ENCODE measurements at regions not wholly inside any gene's neighbourhood (a gene's known extent, or its start where the extent isn't known, plus 50 kb on each side); places are given as distances from the start of the nearest gene placed in this dataset.
"Not testable (repeated sequence)": the region's sequence is repeated elsewhere in the genome, so short reads cannot be mapped to it uniquely, and the experiment has no call there.

DNA sequence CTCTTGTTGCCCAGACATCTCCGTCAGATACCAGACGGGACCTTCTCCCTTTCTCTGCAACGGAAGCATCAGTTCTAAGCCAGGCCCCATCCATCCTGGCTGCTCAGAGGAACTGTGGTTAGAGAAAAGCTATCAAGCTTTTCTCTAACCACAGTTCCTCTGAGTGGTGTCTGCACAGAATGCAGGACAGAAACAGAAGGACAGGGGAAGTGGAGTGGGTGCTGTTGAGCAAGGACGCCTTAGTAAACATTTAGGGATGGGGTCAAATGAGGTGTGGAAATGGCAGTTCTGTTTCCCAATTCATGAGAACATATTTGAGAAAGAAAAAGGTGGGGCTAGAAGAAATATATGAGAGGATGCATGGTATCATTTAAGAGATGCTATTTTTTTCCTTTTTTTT lies 283.8 kb downstream of the CRLF2 start:
- ATAC-seq (no peak), DNase-seq (no peak)
- no peaks in the 10 kb centered on the region for H3K27me3 Mint-ChIP-seq
- no peak overlapping the region for H3K4me3 Mint-ChIP-seq
- no peaks in the 10 kb centered on the region for H3K4me1 Mint-ChIP-seq
- H3K9me3 Mint-ChIP-seq: no peaks in the 10 kb centered on the region
- H3K27ac Mint-ChIP-seq: no peak overlapping the region

DNA sequence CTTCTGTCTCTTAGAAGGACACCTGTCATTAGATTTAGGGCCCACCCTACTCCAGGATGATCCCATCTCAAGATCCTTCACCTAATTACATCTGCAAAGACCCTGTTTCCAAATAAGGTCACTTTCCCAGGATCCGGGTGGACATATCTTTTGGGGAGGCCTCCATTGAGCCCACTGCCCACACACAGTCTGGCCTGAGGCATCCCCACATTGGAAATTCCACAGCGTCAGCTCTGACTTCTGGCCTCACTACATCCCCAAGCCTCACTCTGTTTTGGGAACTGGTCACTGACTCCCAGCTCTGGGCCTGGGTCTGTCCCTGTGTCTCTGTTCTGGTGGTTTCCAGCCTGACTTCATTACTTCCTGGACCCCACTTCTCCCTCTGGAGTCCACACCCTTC lies 285.5 kb downstream of the CRLF2 start:
- H3K4me3 Mint-ChIP-seq: no peak overlapping the region
- H3K27me3 Mint-ChIP-seq: no peaks in the 10 kb centered on the region
- no peaks in the 10 kb centered on the region for H3K4me1 Mint-ChIP-seq
- ATAC-seq: peak; percentile 33
- H3K27ac Mint-ChIP-seq: no peak overlapping the region
- DNase-seq: no peak
- no peaks in the 10 kb centered on the region for H3K9me3 Mint-ChIP-seq

DNA sequence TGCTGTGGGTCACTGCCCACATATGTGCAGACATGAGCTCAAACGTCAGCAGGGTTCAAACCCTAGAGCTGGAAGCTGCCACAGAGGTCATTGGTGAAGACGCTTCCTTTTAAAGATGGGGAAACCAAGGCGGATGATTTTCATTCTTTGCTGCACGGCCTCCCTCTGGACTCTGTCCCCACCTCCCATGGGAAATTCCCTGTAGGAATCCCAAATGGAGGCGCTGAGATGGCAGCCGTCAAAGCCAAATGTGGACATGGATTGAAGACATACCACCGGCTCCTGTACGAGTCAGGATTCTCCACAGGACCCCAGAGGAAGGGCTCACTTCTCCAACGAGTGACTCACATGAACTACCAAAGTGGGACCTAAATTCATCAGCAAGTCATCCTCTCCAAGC lies 286.4 kb downstream of the CRLF2 start:
- DNase-seq (no peak), ATAC-seq (no peak)
- Mint-ChIP-seq H3K4me3 (no peak overlapping the region), H3K27me3 (no peaks in the 10 kb centered on the region), H3K4me1 (no peaks in the 10 kb centered on the region), H3K27ac (no peak overlapping the region), H3K9me3 (no peaks in the 10 kb centered on the region)

GRCh38 chrX:925652-926061 lies 286.8 kb downstream of the CRLF2 start:
- no peak overlapping the region for H3K27ac Mint-ChIP-seq
- ATAC-seq (no peak), DNase-seq (peak in 1 of 2 donors; percentile 5)
- H3K4me3 Mint-ChIP-seq: no peak overlapping the region
- H3K4me1 Mint-ChIP-seq: no peaks in the 10 kb centered on the region
- no peaks in the 10 kb centered on the region for H3K27me3 Mint-ChIP-seq
- no peaks in the 10 kb centered on the region for H3K9me3 Mint-ChIP-seq

- no peak overlapping the region for H3K4me3 Mint-ChIP-seq
- peaks cover 0 to under 1% of the 10 kb centered on the region in 2 donors for H3K9me3 Mint-ChIP-seq
- no peak for DNase-seq
- no peak overlapping the region for H3K27ac Mint-ChIP-seq
- H3K4me1 Mint-ChIP-seq: no peaks in the 10 kb centered on the region
- ATAC-seq: no peak
- no peaks in the 10 kb centered on the region for H3K27me3 Mint-ChIP-seq
Observed at GRCh38 chrX:925094-925493, 287.4 kb downstream of the CRLF2 start.

DNA sequence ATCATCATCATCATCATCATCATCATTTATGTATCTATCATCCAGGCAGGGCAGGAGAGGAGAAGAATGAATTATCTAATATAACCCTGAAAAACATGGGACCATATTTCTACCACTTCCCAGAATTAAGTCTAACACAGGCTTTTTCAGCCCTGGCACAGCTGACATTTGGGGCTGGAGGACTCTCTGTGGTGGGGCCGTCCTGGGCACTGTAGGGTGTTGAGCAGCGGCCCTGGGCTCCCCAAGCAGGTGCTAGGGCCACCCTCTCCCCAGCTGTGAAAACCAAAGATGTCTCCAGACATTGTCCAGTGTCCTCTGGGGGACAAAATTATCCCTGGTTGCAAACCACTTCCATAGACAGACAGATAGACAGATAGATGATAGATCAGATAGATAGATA lies 288.4 kb downstream of the CRLF2 start:
- H3K9me3 Mint-ChIP-seq: peaks cover 0 to 6% of the 10 kb centered on the region in 2 donors
- no peak overlapping the region for H3K4me3 Mint-ChIP-seq
- H3K27ac Mint-ChIP-seq: no peak overlapping the region
- ATAC-seq: no peak
- DNase-seq: no peak
- no peaks in the 10 kb centered on the region for H3K27me3 Mint-ChIP-seq
- H3K4me1 Mint-ChIP-seq: no peaks in the 10 kb centered on the region

- Mint-ChIP-seq H3K27ac (no peak overlapping the region), H3K9me3 (peaks cover 0 to 6% of the 10 kb centered on the region in 2 donors), H3K4me1 (no peaks in the 10 kb centered on the region), H3K27me3 (no peaks in the 10 kb centered on the region), H3K4me3 (no peak overlapping the region)
- ATAC-seq (no peak), DNase-seq (no peak)
Observed at GRCh38 chrX:920234-920799, 289.7 kb downstream of the SHOX start.

- H3K27ac Mint-ChIP-seq: no peak overlapping the region
- ATAC-seq (peak; percentile 19), DNase-seq (no peak)
- H3K27me3 Mint-ChIP-seq: no peaks in the 10 kb centered on the region
- H3K4me3 Mint-ChIP-seq: no peak overlapping the region
- H3K9me3 Mint-ChIP-seq: peaks cover 0 to 6% of the 10 kb centered on the region in 2 donors
- no peaks in the 10 kb centered on the region for H3K4me1 Mint-ChIP-seq
Observed at GRCh38 chrX:916230-916599, 285.6 kb downstream of the SHOX start.

GRCh38 chrX:915427-916229 lies 285.0 kb downstream of the SHOX start:
- ATAC-seq (peak; percentile 86), DNase-seq (peak in 1 of 2 donors; percentile 34)
- Mint-ChIP-seq H3K27ac (no peak overlapping the region), H3K4me1 (no peaks in the 10 kb centered on the region), H3K9me3 (peaks cover 0 to 6% of the 10 kb centered on the region in 2 donors), H3K4me3 (no peak overlapping the region), H3K27me3 (no peaks in the 10 kb centered on the region)

DNA sequence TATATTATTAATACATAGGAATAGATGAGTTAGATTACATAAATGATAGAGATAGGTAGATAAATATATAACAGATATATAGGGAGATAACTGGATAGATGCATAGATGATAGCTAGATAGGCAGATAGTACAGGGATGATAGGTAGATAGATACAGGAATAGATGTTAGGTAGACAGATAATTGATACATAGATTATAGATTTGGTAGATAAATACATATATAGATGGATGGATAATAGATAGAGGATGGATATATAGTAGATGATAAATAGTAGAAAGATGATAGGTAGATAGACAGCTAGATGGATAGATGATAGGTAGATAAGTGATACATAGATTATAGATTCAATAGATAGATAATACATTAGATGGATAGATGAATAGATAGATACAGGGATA lies 283.6 kb downstream of the SHOX start:
- no peak overlapping the region for H3K4me3 Mint-ChIP-seq
- no peaks in the 10 kb centered on the region for H3K4me1 Mint-ChIP-seq
- DNase-seq: no peak
- no peaks in the 10 kb centered on the region for H3K27me3 Mint-ChIP-seq
- ATAC-seq: no peak
- no peaks in the 10 kb centered on the region for H3K9me3 Mint-ChIP-seq
- H3K27ac Mint-ChIP-seq: no peak overlapping the region

DNA sequence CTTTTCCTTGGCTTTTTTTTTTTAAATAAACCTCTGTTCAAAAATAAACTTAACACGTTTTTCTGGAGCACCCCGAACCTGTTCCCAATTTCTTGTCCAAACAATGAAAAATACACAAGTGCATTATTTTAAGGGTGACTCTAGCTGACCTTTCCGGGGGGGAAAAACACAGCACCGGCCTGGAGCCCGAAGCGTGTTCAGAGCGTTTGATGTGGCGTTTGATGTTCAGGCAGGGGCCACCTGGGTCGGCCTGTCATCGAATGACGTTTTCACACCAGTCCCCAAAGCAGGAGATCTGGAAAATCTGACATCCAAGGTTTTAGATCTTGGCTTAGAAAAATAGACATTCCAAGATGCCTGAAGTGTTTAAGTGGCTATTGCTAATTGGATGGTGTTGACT lies 282.1 kb downstream of the SHOX start:
- Mint-ChIP-seq H3K27ac (no peak overlapping the region), H3K27me3 (no peaks in the 10 kb centered on the region), H3K4me1 (no peaks in the 10 kb centered on the region), H3K4me3 (no peak overlapping the region), H3K9me3 (no peaks in the 10 kb centered on the region)
- no peak for DNase-seq
- ATAC-seq: no peak

- H3K9me3 Mint-ChIP-seq, ATAC-seq, H3K27me3 Mint-ChIP-seq, H3K4me1 Mint-ChIP-seq, DNase-seq, H3K27ac Mint-ChIP-seq, H3K4me3 Mint-ChIP-seq: not testable (repeated sequence)
Observed at GRCh38 chrX:909068-909467, 278.5 kb downstream of the SHOX start.

GRCh38 chrX:906586-906985 lies 276.0 kb downstream of the SHOX start:
- ATAC-seq (no peak), DNase-seq (no peak)
- H3K27me3 Mint-ChIP-seq: no peaks in the 10 kb centered on the region
- H3K9me3 Mint-ChIP-seq: peaks cover 0 to 12% of the 10 kb centered on the region in 2 donors
- no peaks in the 10 kb centered on the region for H3K4me1 Mint-ChIP-seq
- H3K4me3 Mint-ChIP-seq: no peak overlapping the region
- no peak overlapping the region for H3K27ac Mint-ChIP-seq

DNA sequence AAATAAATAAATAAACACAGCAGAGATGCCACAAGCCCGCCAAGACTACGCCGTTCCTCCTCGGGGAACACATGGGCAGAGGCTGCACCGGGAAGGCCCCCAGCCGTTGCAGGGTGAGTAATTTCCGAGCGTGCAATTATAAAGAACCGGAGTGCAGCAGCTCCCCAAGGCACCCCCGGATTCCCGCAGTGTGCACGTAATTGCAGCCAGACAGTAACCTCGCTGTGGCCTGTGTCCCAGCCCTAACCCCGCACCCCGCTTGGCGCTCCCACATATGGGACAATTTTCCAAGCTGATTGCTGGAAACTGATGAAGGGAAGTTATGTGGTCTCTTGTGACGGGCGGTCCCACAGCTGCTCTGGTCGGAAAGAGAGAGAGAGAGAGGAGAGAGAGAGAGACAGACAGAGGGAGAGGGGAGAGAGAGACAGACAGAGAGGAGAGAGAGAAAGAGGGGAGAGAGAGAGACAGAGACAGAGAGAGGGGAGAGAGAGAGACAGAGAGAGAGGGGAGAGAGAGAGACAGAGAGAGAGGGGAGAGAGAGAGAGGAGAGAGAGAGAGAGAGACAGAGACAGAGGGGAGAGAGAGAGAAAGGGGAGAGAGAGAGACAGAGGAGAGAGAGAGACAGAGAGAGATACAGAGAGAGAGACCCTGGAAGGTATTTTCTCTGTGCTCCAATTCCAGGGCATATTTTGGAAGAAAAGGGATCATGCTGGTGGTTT lies 275.4 kb downstream of the SHOX start:
- peak; percentile 20 for ATAC-seq
- no peak overlapping the region for H3K4me3 Mint-ChIP-seq
- H3K4me1 Mint-ChIP-seq: no peaks in the 10 kb centered on the region
- H3K9me3 Mint-ChIP-seq: peaks cover 0 to 12% of the 10 kb centered on the region in 2 donors
- H3K27me3 Mint-ChIP-seq: no peaks in the 10 kb centered on the region
- no peak for DNase-seq
- H3K27ac Mint-ChIP-seq: no peak overlapping the region

GRCh38 chrX:903116-903515 lies 272.5 kb downstream of the SHOX start:
- H3K27ac Mint-ChIP-seq: no peak overlapping the region
- no peak for ATAC-seq
- H3K27me3 Mint-ChIP-seq: peaks cover 11% of the 10 kb centered on the region
- peaks cover 9 to 22% of the 10 kb centered on the region in 2 donors for H3K9me3 Mint-ChIP-seq
- H3K4me3 Mint-ChIP-seq: no peak overlapping the region
- no peak for DNase-seq
- no peaks in the 10 kb centered on the region for H3K4me1 Mint-ChIP-seq

GRCh38 chrX:896256-896655 lies 265.7 kb downstream of the SHOX start:
- Mint-ChIP-seq H3K4me1 (no peaks in the 10 kb centered on the region), H3K4me3 (no peak overlapping the region), H3K9me3 (peaks cover 53% of the 10 kb centered on the region in 2 donors), H3K27me3 (peaks cover 11% of the 10 kb centered on the region), H3K27ac (no peak overlapping the region)
- no peak for DNase-seq
- ATAC-seq: no peak

Data from stimulated activated naive CD8-positive, alpha-beta T cell treated with anti-CD3 and anti-CD28 coated beads, Interleukin-15, amount 100 ng/mL, for 72 hours (primary cell).